ENCODE measurements at regions not wholly inside any gene's neighbourhood (a gene's known extent, or its start where the extent isn't known, plus 50 kb on each side); places are given as distances from the start of the nearest gene placed in this dataset.

- no peaks in the 10 kb centered on the region for H4K20me1 ChIP-seq (ENCODE audit: insufficient read depth, low read length)
- H3K27me3 ChIP-seq (ENCODE audit: control insufficient read depth, insufficient read depth, low read length): no peaks in the 10 kb centered on the region
- no peak overlapping the region for H3K27ac ChIP-seq (ENCODE audit: insufficient read depth, low read length)
- peak overlapping the region; percentile 60; the same call in 1 of the 2 replicates for H3K14ac ChIP-seq (replicated peaks; ENCODE audit: low read depth, low read length)
- ATAC-seq (ENCODE audit: low read depth) (no peak), DNase-seq (no peak)
- H3K9ac ChIP-seq (ENCODE audit: low read depth, low read length): no peak overlapping the region
- H2BK20ac ChIP-seq (ENCODE audit: low read depth, low read length): peak overlapping the region; percentile 31
- H2AK9ac ChIP-seq (replicated peaks; ENCODE audit: low read depth, low read length, poor library complexity): peak overlapping the region; percentile 2
- no peaks in the 10 kb centered on the region for H3K9me3 ChIP-seq (ENCODE audit: control insufficient read depth, insufficient read depth, low read length)
- H3K4ac ChIP-seq (ENCODE audit: low read depth, low read length): peak overlapping the region; percentile 69
- H3K79me1 ChIP-seq (ENCODE audit: low read depth in 1 of 2, low read length in 2 of 2): peaks cover 9 to 34% of the 10 kb centered on the region in 2 experiments; a peak in 3 of 4 replicates
- TF ChIP-seq NFE2L2 (IDR thresholded peaks at IDR 0.05; ENCODE audit: low read depth, low read length): no peak
- no peak for TF ChIP-seq ELK1 (IDR thresholded peaks at IDR 0.05; ENCODE audit: borderline replicate concordance, low read depth, low read length)
- TF ChIP-seq CEBPB (IDR thresholded peaks at IDR 0.05; ENCODE audit: low read depth, low read length): no peak
- no peak for TF ChIP-seq RFX5 (IDR thresholded peaks at IDR 0.05; ENCODE audit: low read depth, low read length)
- TF ChIP-seq MXI1 (IDR thresholded peaks at IDR 0.05; ENCODE audit: borderline replicate concordance, low read depth, low read length): no peak
- TF ChIP-seq MAZ (IDR thresholded peaks at IDR 0.05; ENCODE audit: borderline replicate concordance, low read depth, low read length): no peak
- TF ChIP-seq CTCF (conservative IDR thresholded peaks at IDR 0.05; ENCODE audit: low read depth, low read length): no peak
- TF ChIP-seq MAFK (IDR thresholded peaks at IDR 0.05; ENCODE audit: low read depth, low read length): no peak
- TF ChIP-seq FOS (IDR thresholded peaks at IDR 0.05; ENCODE audit: low read depth, low read length): no peak
- no peak for TF ChIP-seq USF2 (IDR thresholded peaks at IDR 0.05; ENCODE audit: low read depth, low read length)
- no peak for TF ChIP-seq POLR2A (IDR thresholded peaks at IDR 0.05; ENCODE audit: low read depth, low read length)
- no peak for TF ChIP-seq SMC3 (IDR thresholded peaks at IDR 0.05; ENCODE audit: low read depth, low read length)
- TF ChIP-seq BHLHE40 (IDR thresholded peaks at IDR 0.05; ENCODE audit: low read depth, low read length): no peak
- no peak for TF ChIP-seq RCOR1 (IDR thresholded peaks at IDR 0.05; ENCODE audit: insufficient replicate concordance, low read length)
- TF ChIP-seq RAD21 (IDR thresholded peaks at IDR 0.05; ENCODE audit: low read length): no peak
- no peak for TF ChIP-seq CHD1 (IDR thresholded peaks at IDR 0.05; ENCODE audit: low read depth, low read length)
- in situ Hi-C loops (cut with MboI; ENCODE audit: low sequenced_read_pairs) (no loop called here), intact Hi-C loops (cut with micrococcal nuclease) (no loop called here), dilution Hi-C loops (cut with HindIII; ENCODE audit: low sequenced_read_pairs, unreplicated experiment) (no loop called here)
- 0 out of 2 replicates have a peak overlapping the region, but pooled peaks have one; percentile 17 for H3K23ac ChIP-seq (ENCODE audit: low read depth, low read length)
- H3K4me1 ChIP-seq (ENCODE audit: control insufficient read depth, insufficient read depth, low read length): peaks cover 20% of the 10 kb centered on the region
- no peak overlapping the region for H3K56ac ChIP-seq (ENCODE audit: extremely low read depth, insufficient read depth, low read length)
- H2BK120ac ChIP-seq (ENCODE audit: low read depth, low read length): peak overlapping the region; percentile 76
- peak overlapping the region; percentile 65; the same call in 1 of the 2 replicates for H4K91ac ChIP-seq (ENCODE audit: insufficient read depth, low read depth, low read length)
- no peak overlapping the region for H3K4me3 ChIP-seq (ENCODE audit: insufficient read depth, low read depth, low read length)
- H3K9me1 ChIP-seq (ENCODE audit: insufficient read depth, low read length): peaks cover 28% of the 10 kb centered on the region
- H3K18ac ChIP-seq (ENCODE audit: low read depth, low read length): peak overlapping the region; percentile 16
- H2AK5ac ChIP-seq (ENCODE audit: low read depth, low read length): peak overlapping the region; percentile 77
- H4K8ac ChIP-seq (ENCODE audit: low read depth in 2 of 2, low read length in 2 of 2): peak overlapping the region in 1 of 2 experiments; percentile 35; a peak in 1 of 4 replicates
- H2BK15ac ChIP-seq (ENCODE audit: low read depth, low read length): peak overlapping the region; percentile 75; the same call in 2 of the 3 replicates
- WGBS, 2 experiments (ENCODE audit: extremely low coverage in 2 of 2, insufficient read length in 1 of 2): no CpG with 5 or more reads among the region's 2 CpGs
- H2AFZ ChIP-seq (replicated peaks; ENCODE audit: low read length, poor library complexity): no peak overlapping the region
- CTCF ChIA-PET: interaction anchor here (1.0 to 1.7 kb wide), 4 partner anchors 10 to 177 kb away, joined by 3 to 5 read pairs (median 3); partner anchors contain the start of gene TSC22D2
- BruUV-seq (replicated peaks): no TSS peak
- no peak overlapping the region for H3K4me2 ChIP-seq (ENCODE audit: low read depth, low read length)
- H3K36me3 ChIP-seq (ENCODE audit: control insufficient read depth, insufficient read depth, low read length): no peaks in the 10 kb centered on the region
- H4K5ac ChIP-seq (ENCODE audit: low read depth, low read length): 0 out of 2 replicates have a peak overlapping the region, but pooled peaks have one; percentile 15
- H2BK5ac ChIP-seq (ENCODE audit: low read depth, low read length, poor library complexity, severe bottlenecking): no peak overlapping the region
- POLR2A ChIA-PET (ENCODE audit: unreplicated experiment): no interaction called here
These were observed 167.2 kb upstream of the TSC22D2 start for GRCh38 chr3:150240891-150241290.

All from IMR-90 (cell line).